Endodermal cell (in vitro differentiated cells): ENCODE measurements at regions not wholly inside any gene's neighbourhood (a gene's known extent, or its start where the extent isn't known, plus 50 kb on each side); places are given as distances from the start of the nearest gene placed in this dataset.

ENCODE experiments used
- DNase-seq: peaks from one replicate; pipeline ENCODE4 v3.0.0-alpha.2; 2017
- H3K27ac ChIP-seq: 2 replicates; pipeline ENCODE4 v1.5.1; 2013; ENCODE audit warnings: mild to moderate bottlenecking, low read depth, low read length, moderate library complexity
- H3K27me3 ChIP-seq: 2 replicates; pipeline ENCODE4 v1.6.1; 2013; ENCODE audit warnings: mild to moderate bottlenecking, low read length, moderate library complexity; ENCODE audit not compliant: insufficient read depth, control insufficient read depth, poor library complexity, severe bottlenecking
- H3K36me3 ChIP-seq: 2 replicates; pipeline ENCODE4 v1.7.0; 2013; ENCODE audit warnings: mild to moderate bottlenecking, low read length, moderate library complexity; ENCODE audit not compliant: control insufficient read depth, insufficient read depth
- H3K4me1 ChIP-seq: one replicate; pipeline ENCODE4 v1.7.0; 2013; ENCODE audit warnings: low read length; ENCODE audit not compliant: control insufficient read depth, insufficient read depth
- H3K4me3 ChIP-seq: 2 replicates; pipeline ENCODE4 v1.5.1; 2013; ENCODE audit warnings: mild to moderate bottlenecking, low read length, moderate library complexity
- H3K9ac ChIP-seq: 2 replicates; pipeline ENCODE4 v1.6.1; 2013; ENCODE audit warnings: mild to moderate bottlenecking, low read length, moderate library complexity; ENCODE audit not compliant: poor library complexity, severe bottlenecking; ENCODE audit errors: extremely low read depth
- H3K9me3 ChIP-seq: 2 replicates; pipeline ENCODE4 v1.6.1; 2013; ENCODE audit warnings: mild to moderate bottlenecking, low read length, moderate library complexity; ENCODE audit not compliant: control insufficient read depth
- H3K27ac Mint-ChIP-seq: 2 replicates; pipeline ENCODE4 v1.8.0; 2020; ENCODE audit warnings: mixed read lengths
- H3K27me3 Mint-ChIP-seq: 2 replicates; pipeline ENCODE4 v1.8.0; 2021; ENCODE audit warnings: mild to moderate bottlenecking, mixed read lengths; ENCODE audit not compliant: insufficient read depth
- H3K36me3 Mint-ChIP-seq: 2 replicates; pipeline ENCODE4 v1.8.0; 2020; ENCODE audit warnings: low read depth, mixed read lengths
- H3K4me1 Mint-ChIP-seq: 2 replicates; pipeline ENCODE4 v1.8.0; 2020; ENCODE audit warnings: mixed read lengths
- H3K4me3 Mint-ChIP-seq: 2 replicates; pipeline ENCODE4 v1.8.0; 2020; ENCODE audit warnings: mild to moderate bottlenecking, moderate library complexity, mixed read lengths
- H3K9me3 Mint-ChIP-seq: 2 replicates; pipeline ENCODE4 v1.8.0; 2020; ENCODE audit warnings: mild to moderate bottlenecking, mixed read lengths
- CTCF ChIP-seq: fragments of 200-600 bp; sonication (generic); conservative IDR thresholded peaks from 2 replicates; pipeline ENCODE4 v1.5.0; 2021; ENCODE audit warnings: antibody characterized with exemption, mild to moderate bottlenecking
- WGBS, 2 experiments: methylation state at CpG; one replicate each; pipeline versions ENCODE4 v1.1.5 to v1.1.7; 2013; ENCODE audit warnings: missing lambda C conversion rate in 2 of 2, mixed read lengths in 1 of 2; ENCODE audit not compliant: insufficient coverage in 1 of 2, insufficient read length in 1 of 2; 5-methylcytosine and 5-hydroxymethylcytosine counted together

DNA sequence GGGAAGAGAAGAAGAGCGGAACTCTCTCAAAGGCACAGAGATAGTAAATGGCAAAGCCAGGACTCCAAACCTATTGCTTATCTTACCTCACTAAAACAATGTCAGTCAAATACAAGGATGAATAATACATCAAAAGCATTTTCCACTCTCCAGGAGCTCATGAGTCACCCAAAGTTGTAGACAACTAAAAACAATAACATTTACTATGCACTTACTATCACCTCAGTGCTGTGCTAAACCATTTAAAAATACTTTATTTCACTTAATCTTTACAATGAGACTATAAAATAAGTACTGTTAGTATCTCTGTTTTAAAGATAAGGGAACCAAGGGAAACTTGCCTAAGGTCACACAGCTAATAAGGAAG lies 163.2 kb upstream of the SPANXC start:
- no peak overlapping the region for H3K4me3 ChIP-seq
- no peak for TF ChIP-seq CTCF
- H3K4me3 Mint-ChIP-seq = no peak overlapping the region
- H3K27ac Mint-ChIP-seq = no peak overlapping the region
- H3K27ac ChIP-seq = no peak overlapping the region
- no peaks in the 10 kb centered on the region for H3K36me3 ChIP-seq
- WGBS, 2 experiments = no CpG with 5 or more reads among the region's 1 CpG
- DNase-seq = no peak
- no peaks in the 10 kb centered on the region for H3K27me3 ChIP-seq
- no peak overlapping the region for H3K9ac ChIP-seq
- H3K4me1 ChIP-seq = no peaks in the 10 kb centered on the region
- no peaks in the 10 kb centered on the region for H3K36me3 Mint-ChIP-seq
- H3K9me3 Mint-ChIP-seq = peaks cover 32% of the 10 kb centered on the region
- H3K27me3 Mint-ChIP-seq = no peaks in the 10 kb centered on the region
- H3K9me3 ChIP-seq = no peaks in the 10 kb centered on the region
- H3K4me1 Mint-ChIP-seq = peaks cover 4% of the 10 kb centered on the region

GRCh38 chrX:141402897-141403610 lies 160.7 kb upstream of the SPANXC start:
- Histone ChIP-seq H3K27ac (no peak overlapping the region), H3K4me3 (no peak overlapping the region), H3K9me3 (no peaks in the 10 kb centered on the region), H3K27me3 (no peaks in the 10 kb centered on the region), H3K36me3 (no peaks in the 10 kb centered on the region), H3K9ac (no peak overlapping the region), H3K4me1 (no peaks in the 10 kb centered on the region)
- no peaks in the 10 kb centered on the region for H3K27me3 Mint-ChIP-seq
- no peak overlapping the region for H3K27ac Mint-ChIP-seq
- no peak overlapping the region for H3K4me3 Mint-ChIP-seq
- no peak for TF ChIP-seq CTCF
- peaks cover 47% of the 10 kb centered on the region for H3K9me3 Mint-ChIP-seq
- no peaks in the 10 kb centered on the region for H3K36me3 Mint-ChIP-seq
- 96 to 100% methylated on average over 1 to 7 of the region's 7 CpGs for WGBS, 2 experiments
- DNase-seq = no peak
- peaks cover 4% of the 10 kb centered on the region for H3K4me1 Mint-ChIP-seq

- Mint-ChIP-seq H3K27me3 (no peaks in the 10 kb centered on the region), H3K36me3 (no peaks in the 10 kb centered on the region), H3K4me1 (no peaks in the 10 kb centered on the region), H3K27ac (no peak overlapping the region), H3K9me3 (peaks cover 52% of the 10 kb centered on the region), H3K4me3 (no peak overlapping the region)
- no peaks in the 10 kb centered on the region for H3K36me3 ChIP-seq
- no peak overlapping the region for H3K9ac ChIP-seq
- H3K27ac ChIP-seq = no peak overlapping the region
- 88% methylated on average over 1 of the region's 1 CpG; no CpG with 5 or more reads in 1 of the 2 experiments for WGBS, 2 experiments
- no peak overlapping the region for H3K4me3 ChIP-seq
- H3K27me3 ChIP-seq = no peaks in the 10 kb centered on the region
- H3K9me3 ChIP-seq = no peaks in the 10 kb centered on the region
- H3K4me1 ChIP-seq = no peaks in the 10 kb centered on the region
- no peak for TF ChIP-seq CTCF
- DNase-seq = no peak
Observed at GRCh38 chrX:141396536-141396935, 154.2 kb upstream of the SPANXC start.
